Spleen (tissue), 11 donors: ENCODE measurements at regions not wholly inside any gene's neighbourhood (a gene's known extent, or its start where the extent isn't known, plus 50 kb on each side); places are given as distances from the start of the nearest gene placed in this dataset.

Experiments used
- DNase-seq: peaks from one replicate; pipeline ENCODE4 v3.0.0-alpha.2; 2020
- H3K27ac ChIP-seq, 8 donors: fragments of 200-600 bp; sonication (generic) in 7 of 8; 1 replicate in 4 of 8; 2 replicates in 4 of 8; pipeline versions ENCODE4 v1.5.0 to v1.8.0; 2016 to 2021; ENCODE audit warnings: inconsistent platforms in 4 of 8, mild to moderate bottlenecking in 4 of 8, moderate library complexity in 1 of 8
- H3K27me3 ChIP-seq, 7 donors: fragments of 200-600 bp; sonication (generic) in 6 of 7; replicated peaks in 1 of 7; 1 replicate in 4 of 7; 2 replicates in 3 of 7; pipeline versions ENCODE4 v1.5.0 to v1.8.0; 2016 to 2021; ENCODE audit warnings: inconsistent platforms in 3 of 7, mild to moderate bottlenecking in 1 of 7
- H3K36me3 ChIP-seq, 6 donors: fragments of 200-600 bp; sonication (generic) in 5 of 6; 1 replicate in 4 of 6; 2 replicates in 2 of 6; pipeline versions ENCODE4 v1.5.0 to v1.8.0; 2016 to 2021; ENCODE audit warnings: inconsistent platforms in 2 of 6
- H3K4me1 ChIP-seq, 6 donors: fragments of 200-600 bp; sonication (generic) in 5 of 6; 1 replicate in 3 of 6; 2 replicates in 3 of 6; pipeline versions ENCODE4 v1.5.0 to v1.8.0; 2016 to 2021; ENCODE audit warnings: inconsistent platforms in 3 of 6
- H3K4me3 ChIP-seq, 8 donors: fragments of 200-600 bp; sonication (generic) in 7 of 8; 1 replicate in 4 of 8; 2 replicates in 4 of 8; pipeline versions ENCODE4 v1.5.0 to v1.8.0; 2016 to 2021; ENCODE audit warnings: inconsistent platforms in 4 of 8, mild to moderate bottlenecking in 4 of 8, moderate library complexity in 2 of 8
- H3K9me3 ChIP-seq, 8 donors: fragments of 200-600 bp; sonication (generic) in 7 of 8; 1 replicate in 4 of 8; 2 replicates in 4 of 8; pipeline versions ENCODE4 v1.5.0 to v1.8.0; 2016 to 2021; ENCODE audit warnings: inconsistent platforms in 4 of 8
- POLR2A ChIP-seq, 3 donors: fragments of 450-650 bp; IDR thresholded peaks; one replicate each; pipeline ENCODE4 v1.5.1; 2017; ENCODE audit warnings: antibody characterized with exemption in 3 of 3, mild to moderate bottlenecking in 1 of 3
- POLR2AphosphoS5 ChIP-seq, 3 donors: sonication (generic); formaldehyde crosslinking; IDR thresholded peaks; one replicate each; pipeline ENCODE4 v1.5.1; 2017; ENCODE audit warnings: antibody characterized with exemption in 3 of 3
- WGBS, 5 donors: extraction: QIAGEN DNeasy Blood & Tissue Kit in 3 of 5; methylation state at CpG; one replicate each; pipeline versions ENCODE4 v1.1.5 to v1.1.7; 2013 to 2018; 5-methylcytosine and 5-hydroxymethylcytosine counted together
- intact Hi-C: fragments of 100-400 bp; cut with DNase I; formaldehyde crosslinking; loops from one replicate; pipeline ENCODE4 v1.15.0; 2023; ENCODE audit warnings: low total_unique reads
- TF ChIP-seq, protein P1 (sequence below), 11 experiments: fragments of 200-600 bp in 7 of 11; fragments of 450-650 bp in 4 of 11; sonication (generic) in 4 of 11; IDR thresholded peaks in 8 of 11; conservative IDR thresholded peaks in 3 of 11; 1 replicate in 7 of 11; 2 replicates in 4 of 11; pipeline versions ENCODE4 v1.4.0 to v1.8.0; 2016 to 2021; ENCODE audit warnings: antibody characterized with exemption in 11 of 11, inconsistent platforms in 4 of 11, mild to moderate bottlenecking in 1 of 11
- donor health status: healthy with polysubstance abuse.
- donor health status: DM: no; HTN: no; CAD: no; lungs with moderate emphysema.
- donor health status: DM: no; HTN: no; CAD: no.
- donor health status: Bipolar disorder and iron deficiency.
- donor health status: healthy.
- donor health status: DM: no; HTN: no; CAD: no.
- donor health status: DM: yes; HTN: yes; CAD: no.

GRCh38 chr2:210839450-210839849 lies 283.1 kb downstream of the CPS1 start:
- H3K4me3 ChIP-seq, result no peak overlapping the region
- no peak for DNase-seq
- no peaks in the 10 kb centered on the region for H3K27me3 ChIP-seq
- TF ChIP-seq, protein P1, sequence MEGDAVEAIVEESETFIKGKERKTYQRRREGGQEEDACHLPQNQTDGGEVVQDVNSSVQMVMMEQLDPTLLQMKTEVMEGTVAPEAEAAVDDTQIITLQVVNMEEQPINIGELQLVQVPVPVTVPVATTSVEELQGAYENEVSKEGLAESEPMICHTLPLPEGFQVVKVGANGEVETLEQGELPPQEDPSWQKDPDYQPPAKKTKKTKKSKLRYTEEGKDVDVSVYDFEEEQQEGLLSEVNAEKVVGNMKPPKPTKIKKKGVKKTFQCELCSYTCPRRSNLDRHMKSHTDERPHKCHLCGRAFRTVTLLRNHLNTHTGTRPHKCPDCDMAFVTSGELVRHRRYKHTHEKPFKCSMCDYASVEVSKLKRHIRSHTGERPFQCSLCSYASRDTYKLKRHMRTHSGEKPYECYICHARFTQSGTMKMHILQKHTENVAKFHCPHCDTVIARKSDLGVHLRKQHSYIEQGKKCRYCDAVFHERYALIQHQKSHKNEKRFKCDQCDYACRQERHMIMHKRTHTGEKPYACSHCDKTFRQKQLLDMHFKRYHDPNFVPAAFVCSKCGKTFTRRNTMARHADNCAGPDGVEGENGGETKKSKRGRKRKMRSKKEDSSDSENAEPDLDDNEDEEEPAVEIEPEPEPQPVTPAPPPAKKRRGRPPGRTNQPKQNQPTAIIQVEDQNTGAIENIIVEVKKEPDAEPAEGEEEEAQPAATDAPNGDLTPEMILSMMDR (IDR thresholded peaks at IDR 0.05 in 8 of 11, conservative IDR thresholded peaks at IDR 0.05 in 3 of 11), result no peak
- no peak for TF ChIP-seq POLR2AphosphoS5 (IDR thresholded peaks at IDR 0.05)
- no peak for TF ChIP-seq POLR2A (IDR thresholded peaks at IDR 0.05)
- H3K36me3 ChIP-seq, result no peaks in the 10 kb centered on the region
- intact Hi-C loops, result no loop called here
- no peak overlapping the region for H3K27ac ChIP-seq
- no peaks in the 10 kb centered on the region for H3K9me3 ChIP-seq
- no peaks in the 10 kb centered on the region for H3K4me1 ChIP-seq

DNA sequence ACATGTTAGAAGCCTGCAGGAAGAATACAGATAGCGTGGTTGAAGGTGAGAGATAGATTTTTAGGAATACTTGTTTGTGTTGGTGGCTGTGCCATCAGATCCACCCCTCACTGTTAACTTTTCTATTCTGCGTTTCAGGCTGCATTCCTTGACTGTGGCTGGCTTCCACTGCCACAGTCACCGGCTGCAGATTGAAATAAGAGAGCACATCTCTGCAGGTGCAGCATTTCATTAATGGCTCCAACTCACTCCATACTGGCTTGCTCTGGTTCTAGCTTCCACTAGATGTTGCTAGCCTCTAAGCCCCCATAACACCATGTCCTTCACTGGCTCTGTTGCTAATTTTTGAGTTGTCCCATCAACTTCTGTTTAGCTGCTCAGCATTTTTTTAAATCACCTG lies 286.5 kb downstream of the CPS1 start:
- no peak overlapping the region for H3K27ac ChIP-seq
- H3K4me1 ChIP-seq, result no peaks in the 10 kb centered on the region
- H3K27me3 ChIP-seq, result no peaks in the 10 kb centered on the region
- H3K9me3 ChIP-seq, result no peaks in the 10 kb centered on the region
- intact Hi-C loops, result no loop called here
- no peaks in the 10 kb centered on the region for H3K36me3 ChIP-seq
- TF ChIP-seq POLR2A (IDR thresholded peaks at IDR 0.05), result no peak
- TF ChIP-seq, protein P1 (IDR thresholded peaks at IDR 0.05 in 8 of 11, conservative IDR thresholded peaks at IDR 0.05 in 3 of 11), result no peak
- TF ChIP-seq POLR2AphosphoS5 (IDR thresholded peaks at IDR 0.05), result no peak
- no peak for DNase-seq
- no peak overlapping the region for H3K4me3 ChIP-seq
- WGBS, 5 donors, result 64 to 87% (median 73%) methylated on average over 3 of the region's 3 CpGs

DNA sequence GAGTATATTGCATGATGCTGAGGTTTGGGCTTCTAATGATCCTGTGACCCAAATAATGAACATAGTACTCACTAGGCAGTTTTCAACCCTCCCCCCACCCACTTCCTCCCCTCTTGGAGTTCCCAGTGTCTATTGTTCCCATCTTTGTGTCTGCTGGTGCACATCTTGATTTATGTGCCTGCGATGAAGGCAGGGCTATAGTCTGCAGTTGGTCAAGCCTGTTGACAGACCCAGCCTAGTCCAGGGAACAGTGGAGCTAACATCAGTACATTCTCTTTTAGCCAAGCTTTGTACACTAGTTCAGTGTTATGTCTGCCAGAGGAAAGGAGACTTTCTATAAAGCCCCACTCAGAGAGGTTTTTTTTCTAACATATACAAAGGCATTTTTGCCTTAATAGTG lies 287.6 kb downstream of the CPS1 start:
- TF ChIP-seq, protein P1 (IDR thresholded peaks at IDR 0.05 in 8 of 11, conservative IDR thresholded peaks at IDR 0.05 in 3 of 11), result no peak
- TF ChIP-seq POLR2A (IDR thresholded peaks at IDR 0.05), result no peak
- no peak for TF ChIP-seq POLR2AphosphoS5 (IDR thresholded peaks at IDR 0.05)
- H3K36me3 ChIP-seq, result no peaks in the 10 kb centered on the region
- intact Hi-C loops, result no loop called here
- H3K9me3 ChIP-seq, result no peaks in the 10 kb centered on the region
- no peaks in the 10 kb centered on the region for H3K4me1 ChIP-seq
- no peak for DNase-seq
- no peak overlapping the region for H3K4me3 ChIP-seq
- H3K27ac ChIP-seq, result no peak overlapping the region
- no peaks in the 10 kb centered on the region for H3K27me3 ChIP-seq
- WGBS, 5 donors, result 46 to 85% (median 75%) methylated on average over 1 of the region's 1 CpG

- Histone ChIP-seq H3K27ac (no peak overlapping the region), H3K27me3 (no peaks in the 10 kb centered on the region), H3K4me1 (no peaks in the 10 kb centered on the region), H3K36me3 (no peaks in the 10 kb centered on the region), H3K4me3 (no peak overlapping the region), H3K9me3 (no peaks in the 10 kb centered on the region)
- intact Hi-C loops, result no loop called here
- no peak for DNase-seq
- TF ChIP-seq, protein P1 (IDR thresholded peaks at IDR 0.05 in 8 of 11, conservative IDR thresholded peaks at IDR 0.05 in 3 of 11), result no peak
- no peak for TF ChIP-seq POLR2AphosphoS5 (IDR thresholded peaks at IDR 0.05)
- no peak for TF ChIP-seq POLR2A (IDR thresholded peaks at IDR 0.05)
- WGBS, 5 donors, result 36 to 52% (median 43%) methylated on average over 2 of the region's 2 CpGs
Measured at GRCh38 chr2:210859314-210859713, 302.9 kb downstream of the CPS1 start.
